Islet precursor cell (in vitro differentiated cells): ENCODE measurements at regions not wholly inside any gene's neighbourhood (a gene's known extent, or its start where the extent isn't known, plus 50 kb on each side); places are given as distances from the start of the nearest gene placed in this dataset.
A peak's percentile ranks its signal among the peaks of the same experiment; 100 is the strongest.
"Not testable (repeated sequence)": the region's sequence is repeated elsewhere in the genome, so short reads cannot be mapped to it uniquely, and the experiment has no call there.

Experiments used
- DNase-seq: peaks from one replicate; pipeline ENCODE4 v3.0.0-alpha.2; 2018

- no peak for DNase-seq
These were observed 151.6 kb downstream of the MREG start for GRCh38 chr2:215861607-215862350.

DNA sequence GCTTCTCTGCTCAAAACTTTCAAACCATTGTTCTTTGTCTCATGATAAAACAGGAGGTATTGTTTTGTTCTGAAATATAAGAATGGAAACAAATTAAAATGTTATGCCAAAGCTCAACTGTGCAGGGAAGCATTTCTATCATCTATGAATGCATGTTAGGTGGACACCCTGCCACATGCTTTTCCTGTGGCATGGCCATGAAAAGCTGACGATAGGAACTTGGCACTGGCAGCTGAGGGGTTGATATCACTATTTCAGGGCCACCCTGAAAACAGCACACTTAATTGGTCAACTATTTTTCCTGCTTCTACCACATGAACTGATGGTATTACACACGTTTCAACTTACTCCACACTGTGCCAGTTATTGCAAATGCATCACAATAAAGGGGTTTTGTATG is 157.3 kb downstream of the MREG start:
- no peak for DNase-seq

- not testable (repeated sequence) for DNase-seq
These were observed 158.0 kb downstream of the MREG start for GRCh38 chr2:215855308-215855707.

DNA sequence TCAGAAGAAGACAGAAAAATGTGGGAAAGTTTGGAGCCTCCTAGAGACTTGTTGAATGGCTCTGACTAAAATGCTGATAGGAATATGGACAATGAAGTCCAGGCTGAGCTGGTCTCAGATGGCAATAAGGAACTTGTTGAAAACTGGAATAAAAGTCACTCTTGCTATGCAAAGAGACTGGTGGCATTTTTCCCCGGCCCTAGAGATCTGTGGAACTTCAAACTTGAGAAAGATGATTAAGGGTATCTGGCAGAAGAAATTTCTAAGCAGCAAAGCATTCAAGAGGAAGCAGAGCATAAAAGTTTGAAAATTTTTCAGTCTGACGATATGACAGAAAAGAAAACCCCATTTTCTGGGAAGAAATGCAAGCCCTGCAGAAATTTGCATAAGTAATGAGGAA is 159.3 kb downstream of the MREG start:
- DNase-seq: no peak

DNA sequence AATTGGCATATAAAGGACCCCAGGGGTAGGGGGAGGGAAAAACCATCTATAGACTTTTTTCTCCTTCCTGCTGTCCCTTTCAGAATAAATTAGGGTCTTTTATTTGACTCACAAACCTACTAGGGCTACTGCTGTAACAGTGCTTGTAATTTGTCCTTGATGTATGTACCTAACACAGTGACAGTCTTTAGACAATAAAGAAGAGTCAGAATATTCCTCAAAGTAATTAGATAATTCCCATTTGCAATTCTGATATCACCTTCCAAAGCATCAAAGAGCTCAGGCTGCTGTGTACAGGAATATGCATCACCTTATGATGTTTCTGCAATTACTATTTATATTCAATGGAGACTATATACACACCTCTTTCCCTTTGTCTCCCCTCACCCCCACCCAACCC is 161.7 kb downstream of the MREG start:
- DNase-seq: no peak

- DNase-seq: no peak
These were observed 162.3 kb downstream of the MREG start for GRCh38 chr2:215851082-215851481.

- no peak for DNase-seq
These were observed 163.0 kb downstream of the MREG start for GRCh38 chr2:215850380-215850779.

- no peak for DNase-seq
These were observed 163.6 kb downstream of the MREG start for GRCh38 chr2:215849771-215850170.

GRCh38 chr2:215848698-215849097 is 164.7 kb downstream of the MREG start:
- DNase-seq: no peak

DNA sequence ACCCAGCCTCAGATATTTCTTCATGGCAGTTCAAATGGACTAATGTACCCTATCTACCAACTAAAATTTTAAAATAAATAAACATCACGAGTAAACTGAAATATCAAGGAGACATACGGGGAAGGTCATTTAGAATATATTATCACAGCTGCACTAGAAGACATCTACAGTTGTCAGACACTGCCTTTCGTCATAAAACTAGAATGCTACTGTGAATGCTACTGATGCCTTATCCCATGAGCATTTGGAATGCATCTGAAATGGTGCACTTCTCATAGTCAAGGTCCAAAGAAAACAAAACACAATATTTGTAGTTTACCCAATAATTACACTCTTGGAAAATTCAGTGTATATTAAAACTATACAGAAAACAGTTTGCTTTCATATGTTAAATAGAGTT is 165.2 kb downstream of the MREG start:
- no peak for DNase-seq

DNA sequence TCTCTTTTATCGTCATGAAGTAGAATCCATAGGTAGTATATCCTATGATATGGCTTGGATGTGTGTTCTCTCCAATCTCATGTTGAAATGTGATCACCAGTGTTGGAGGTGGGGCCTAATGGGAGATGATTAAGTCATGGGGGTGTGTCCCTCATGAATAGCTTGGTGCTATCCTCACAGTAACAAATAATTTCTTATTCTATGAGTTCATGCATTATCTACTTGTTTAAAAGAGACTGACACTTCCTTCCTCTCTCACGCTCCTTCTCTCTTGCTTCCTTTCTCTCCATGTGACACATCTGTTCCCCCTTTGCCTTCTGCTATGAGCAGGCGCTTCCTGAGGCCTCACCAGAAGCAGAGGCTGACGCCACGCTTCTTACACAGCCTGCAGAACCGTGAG is 165.6 kb downstream of the MREG start:
- DNase-seq: no peak

GRCh38 chr2:215847056-215847455 is 166.3 kb downstream of the MREG start:
- no peak for DNase-seq

- no peak for DNase-seq
These were observed 167.3 kb downstream of the MREG start for GRCh38 chr2:215845839-215846586.

GRCh38 chr2:215843579-215843978 is 169.8 kb downstream of the MREG start:
- no peak for DNase-seq

DNA sequence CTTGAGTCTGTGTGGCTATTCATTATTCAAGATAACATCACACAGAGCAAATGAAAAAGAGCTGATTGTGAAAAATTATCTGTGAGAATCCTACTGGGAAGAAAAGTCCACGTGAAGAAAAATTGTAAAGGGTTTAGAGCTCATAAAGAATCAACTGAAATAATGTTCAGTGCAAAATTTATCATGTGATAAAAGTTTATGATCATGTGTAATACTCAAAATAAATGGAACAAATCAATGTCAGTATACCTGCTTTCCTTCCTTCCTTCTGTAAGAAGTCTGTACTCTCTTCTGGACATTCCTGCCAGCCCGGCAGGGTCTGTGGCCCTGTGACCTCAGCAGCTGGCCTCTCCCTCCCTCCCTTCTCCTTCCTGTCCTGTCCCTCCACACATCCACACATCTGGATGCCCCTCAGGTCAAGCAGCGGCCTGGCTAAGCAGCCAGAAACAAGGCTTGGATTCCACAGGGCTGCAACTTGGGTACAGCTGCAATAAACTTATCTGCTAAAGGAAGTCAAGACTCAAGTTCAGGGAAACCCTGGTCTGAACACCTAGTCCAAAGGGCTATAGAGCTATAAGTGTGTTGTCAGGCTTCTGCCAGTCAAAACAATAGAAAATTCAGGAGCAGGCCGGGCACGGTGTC is 172.1 kb downstream of the MREG start:
- peak; percentile 55 for DNase-seq

GRCh38 chr2:215839816-215840215 is 173.5 kb downstream of the MREG start:
- DNase-seq: no peak

DNA sequence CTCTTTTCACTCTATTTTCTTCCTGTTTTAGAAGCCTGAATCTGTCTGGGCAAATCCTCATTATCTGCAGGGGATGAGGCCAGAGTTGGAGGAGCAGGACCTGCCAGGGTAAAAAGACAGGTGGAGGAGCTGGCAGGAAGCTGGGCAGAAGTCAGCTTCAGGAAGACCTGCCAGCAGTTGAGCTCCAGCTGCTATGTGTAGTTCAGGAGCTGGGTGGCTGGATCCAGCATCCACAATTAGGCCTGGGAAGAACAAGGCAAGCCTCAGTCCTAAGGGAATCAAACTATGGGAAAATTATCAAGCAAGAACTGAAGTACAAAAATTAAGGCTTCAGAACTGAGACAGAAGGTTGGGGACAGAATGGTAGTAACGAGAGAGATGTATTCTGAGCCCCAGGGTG is 174.0 kb downstream of the MREG start:
- no peak for DNase-seq

- no peak for DNase-seq
These were observed 176.5 kb downstream of the MREG start for GRCh38 chr2:215836881-215837280.

DNA sequence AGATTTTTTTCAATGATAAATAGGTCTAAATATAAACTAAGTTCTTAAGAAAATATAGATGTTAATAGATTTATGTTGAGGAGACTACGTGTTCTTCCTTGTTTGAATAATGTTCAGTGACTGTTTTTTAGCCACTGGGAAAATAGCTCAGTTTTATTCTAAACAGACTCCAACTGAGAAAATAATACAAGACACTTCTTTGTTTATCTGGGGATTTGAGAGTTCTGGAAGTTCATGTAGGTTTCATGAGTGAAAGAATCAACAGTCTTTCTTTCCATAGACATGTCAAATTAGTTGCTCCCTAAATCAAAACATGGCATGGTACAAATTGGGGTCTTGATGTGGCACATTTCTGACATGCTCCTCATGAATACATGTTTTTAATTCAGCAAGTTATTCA is 177.7 kb downstream of the MREG start:
- no peak for DNase-seq

GRCh38 chr2:215835231-215835630 is 178.1 kb downstream of the MREG start:
- no peak for DNase-seq

- no peak for DNase-seq
These were observed 179.7 kb downstream of the MREG start for GRCh38 chr2:215833531-215834162.

DNA sequence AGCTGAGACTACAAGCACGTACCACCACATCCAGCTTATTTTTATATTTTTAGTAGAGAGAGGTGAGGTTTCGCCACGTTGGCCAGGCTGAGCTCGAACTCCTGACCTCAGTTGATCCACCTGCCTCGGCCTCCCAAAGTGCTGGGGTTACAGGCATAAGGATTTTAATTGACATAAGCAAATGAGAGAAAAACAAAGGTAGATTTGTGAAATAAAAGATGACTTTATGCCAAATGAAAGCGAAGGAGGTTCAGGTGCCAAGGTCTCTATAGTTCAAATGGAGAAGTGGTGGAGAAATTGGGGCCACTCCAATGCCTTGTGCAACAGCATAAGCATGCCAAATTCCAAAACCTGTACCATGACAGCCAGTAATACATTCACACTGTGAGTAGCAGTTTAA is 180.6 kb downstream of the MREG start:
- DNase-seq: no peak

- peak; percentile 53 for DNase-seq
These were observed 181.9 kb downstream of the MREG start for GRCh38 chr2:215831296-215831913.
